HCT116 (cell line): ENCODE measurements at regions not wholly inside any gene's neighbourhood (a gene's known extent, or its start where the extent isn't known, plus 50 kb on each side); places are given as distances from the start of the nearest gene placed in this dataset.

Experiments used
- ATAC-seq: fragments of 200-7000 bp; cut with Tn5 transposase; 2 replicates; pipeline ENCODE4 v1.9.1; 2020; ENCODE audit warnings: mild to moderate bottlenecking, moderate library complexity
- BruUV-seq: library from RNA; stranded (reverse); fragments of 400-500 nt; replicated peaks from 2 replicates; lab custom pipeline; 2021; lab: Mats Ljungman, UMichigan
- CTCF ChIA-PET: fragments of 300-600 bp; sonication (Branson Sonifier 250); formaldehyde crosslinking; loops from one replicate; lab custom pipeline; 2021; ENCODE audit warnings: antibody characterized with exemption; lab: Charles Lee
- POLR2A ChIA-PET: fragments of 300-600, 350-600 bp; sonication (Branson Sonifier 250); formaldehyde crosslinking; loops from one replicate; lab custom pipeline; 2021; ENCODE audit warnings: antibody characterized with exemption; lab: Charles Lee
- RAD21 ChIA-PET, 2 experiments: fragments of 300-600 bp; sonication (Branson Sonifier 250); formaldehyde crosslinking; loops; one replicate each; lab custom pipeline; 2023; ENCODE audit warnings: low total read pairs in 2 of 2; ENCODE audit not compliant: uncharacterized antibody in 2 of 2, unreplicated experiment in 2 of 2, low non-redundant PET in 1 of 2; lab: Charles Lee
- DNase-seq: peaks from one replicate; pipeline ENCODE4 v3.0.0-alpha.2; 2010; ENCODE audit warnings: low read depth, low spot score
- H2AFZ ChIP-seq: fragments of 200-600 bp; shearing (Covaris generic), sonication (generic); 2 replicates; pipeline ENCODE4 v1.6.1; 2017; ENCODE audit warnings: low read depth, mixed run types, mixed read lengths, antibody characterized with exemption, low read length; ENCODE audit not compliant: poor library complexity, severe bottlenecking
- H3K27ac ChIP-seq: 2 replicates; pipeline ENCODE4 v1.5.1; 2012; ENCODE audit warnings: low read depth, low read length
- H3K27me3 ChIP-seq: fragments of 200-600 bp; sonication (generic); 2 replicates; pipeline ENCODE4 v1.6.1; 2016; ENCODE audit warnings: mixed run types, low read length, mixed read lengths; ENCODE audit not compliant: insufficient read depth
- H3K36me3 ChIP-seq, 2 experiments: fragments of 200-500 bp in 1 of 2; fragments of 200-600 bp in 1 of 2; sonication (Bioruptor generic) in 1 of 2; sonication (generic) in 1 of 2; 2 replicates each; pipeline versions ENCODE4 v1.5.1 to v1.6.1; 2014 to 2016; ENCODE audit warnings: low read length in 2 of 2, inconsistent platforms in 1 of 2, mixed read lengths in 1 of 2, mixed run types in 1 of 2; ENCODE audit not compliant: insufficient read depth in 2 of 2, control insufficient read depth in 1 of 2
- H3K4me1 ChIP-seq, 2 experiments: fragments of 200-600 bp in 1 of 2; sonication (generic) in 1 of 2; 2 replicates each; pipeline versions ENCODE4 v1.5.1 to v1.6.1; 2012 to 2017; ENCODE audit warnings: low read length in 2 of 2, inconsistent platforms in 1 of 2, mild to moderate bottlenecking in 1 of 2, mixed read lengths in 1 of 2, mixed run types in 1 of 2, moderate library complexity in 1 of 2; ENCODE audit not compliant: insufficient read depth in 2 of 2, control insufficient read depth in 1 of 2
- H3K4me2 ChIP-seq: fragments of 200-600 bp; sonication (generic); 2 replicates; pipeline ENCODE4 v1.6.1; 2017; ENCODE audit warnings: mixed run types, low read length, mixed read lengths
- H3K4me3 ChIP-seq, 2 experiments: fragments of 200-600 bp in 1 of 2; sonication (generic) in 1 of 2; replicated peaks in 1 of 2; 2 replicates each; pipeline ENCODE4 v1.5.1; 2011 to 2016; ENCODE audit warnings: low read length in 2 of 2, control low read depth in 1 of 2, low read depth in 1 of 2, mild to moderate bottlenecking in 1 of 2, mixed read lengths in 1 of 2, mixed run types in 1 of 2
- H3K79me2 ChIP-seq: fragments of 200-600 bp; sonication (generic); 2 replicates; pipeline ENCODE4 v1.6.1; 2017; ENCODE audit warnings: mild to moderate bottlenecking, mixed run types, low read length, moderate library complexity, mixed read lengths; ENCODE audit not compliant: insufficient read depth
- H3K9ac ChIP-seq: fragments of 200-600 bp; sonication (generic); 2 replicates; pipeline ENCODE4 v1.6.1; 2016; ENCODE audit warnings: low read length, mixed read lengths
- H3K9me2 ChIP-seq: fragments of 200-600 bp; sonication (generic), shearing (Covaris generic); 2 replicates; pipeline ENCODE4 v1.6.1; 2017; ENCODE audit warnings: mixed run types, mild to moderate bottlenecking, moderate library complexity; ENCODE audit not compliant: insufficient read depth
- H3K9me3 ChIP-seq, 2 experiments: fragments of 200-500 bp in 1 of 2; fragments of 200-600 bp in 1 of 2; sonication (Bioruptor generic) in 1 of 2; sonication (generic) in 1 of 2; 2 replicates each; pipeline ENCODE4 v1.6.1; 2014 to 2017; ENCODE audit warnings: low read length in 2 of 2, mixed read lengths in 2 of 2, inconsistent platforms in 1 of 2, low read depth in 1 of 2, mild to moderate bottlenecking in 1 of 2, mixed run types in 1 of 2, moderate library complexity in 1 of 2; ENCODE audit not compliant: control insufficient read depth in 1 of 2, insufficient read depth in 1 of 2
- H4K20me1 ChIP-seq: fragments of 200-600 bp; sonication (generic), shearing (Covaris generic); 2 replicates; pipeline ENCODE4 v1.6.1; 2017; ENCODE audit warnings: mixed run types, mild to moderate bottlenecking, moderate library complexity; ENCODE audit not compliant: insufficient read depth
- ATF3 ChIP-seq: IDR thresholded peaks from 2 replicates; pipeline ENCODE4 v1.6.1; 2012
- CBX3 ChIP-seq: IDR thresholded peaks from 2 replicates; pipeline ENCODE4 v1.6.1; 2012; ENCODE audit warnings: low read depth
- CTCF ChIP-seq, 3 experiments: fragments of 200-600 bp in 1 of 3; sonication (generic) in 1 of 3; IDR thresholded peaks in 2 of 3; conservative IDR thresholded peaks in 1 of 3; 2 replicates each; pipeline ENCODE4 v1.5.1; 2012 to 2017; ENCODE audit warnings: low read depth in 2 of 3, low read length in 2 of 3, antibody characterized with exemption in 1 of 3, borderline replicate concordance in 1 of 3, control low read depth in 1 of 3, mild to moderate bottlenecking in 1 of 3, mixed read lengths in 1 of 3, mixed run types in 1 of 3, moderate library complexity in 1 of 3; ENCODE audit not compliant: insufficient read depth in 1 of 3
- EGR1 ChIP-seq: IDR thresholded peaks from 2 replicates; pipeline ENCODE4 v1.6.1; 2012; ENCODE audit warnings: low read depth
- EZH2 ChIP-seq: fragments of 200-600 bp; sonication (generic); IDR thresholded peaks from 2 replicates; pipeline ENCODE4 v1.6.1; 2017; ENCODE audit warnings: antibody characterized with exemption, mixed run types
- EZH2phosphoT487 ChIP-seq: fragments of 200-600 bp; IDR thresholded peaks from 2 replicates; pipeline ENCODE4 v1.6.1; 2018; ENCODE audit warnings: antibody characterized with exemption, borderline replicate concordance
- FOSL1 ChIP-seq: IDR thresholded peaks from 2 replicates; pipeline ENCODE4 v1.6.1; 2012; ENCODE audit warnings: low read depth
- JUND ChIP-seq: IDR thresholded peaks from 2 replicates; pipeline ENCODE4 v1.6.1; 2012
- MAX ChIP-seq: IDR thresholded peaks from 2 replicates; pipeline ENCODE4 v1.6.1; 2012
- POLR2AphosphoS5 ChIP-seq: IDR thresholded peaks from 2 replicates; pipeline ENCODE4 v1.6.1; 2011; ENCODE audit warnings: mild to moderate bottlenecking, low read depth, low read length, moderate library complexity
- RAD21 ChIP-seq: IDR thresholded peaks from 2 replicates; pipeline ENCODE4 v1.6.1; 2012; ENCODE audit warnings: low read depth, mild to moderate bottlenecking
- REST ChIP-seq: IDR thresholded peaks from 2 replicates; pipeline ENCODE4 v1.6.1; 2012; ENCODE audit warnings: low read depth
- SP1 ChIP-seq: IDR thresholded peaks from 2 replicates; pipeline ENCODE4 v1.6.1; 2012; ENCODE audit warnings: low read depth
- TCF7L2 ChIP-seq: IDR thresholded peaks from 2 replicates; pipeline ENCODE4 v1.7.0; 2011; ENCODE audit warnings: borderline replicate concordance, inconsistent platforms; ENCODE audit not compliant: insufficient read depth, insufficient read length; ENCODE audit errors: extremely low read depth
- ZFX ChIP-seq: fragments of 450-650 bp; IDR thresholded peaks from 2 replicates; pipeline ENCODE4 v1.6.1; 2017
- intact Hi-C: fragments of 100-400 bp; cut with micrococcal nuclease; formaldehyde crosslinking; loops from 2 replicates; pipeline ENCODE4 v1.10.0; 2022

- POLR2A ChIA-PET: no interaction called here
- Histone ChIP-seq H4K20me1 (no peaks in the 10 kb centered on the region), H3K9ac (no peak overlapping the region), H3K27me3 (no peaks in the 10 kb centered on the region), H3K4me3 (no peak overlapping the region), H3K27ac (no peak overlapping the region), H3K36me3 (no peaks in the 10 kb centered on the region), H3K79me2 (no peaks in the 10 kb centered on the region), H3K9me3 (no peaks in the 10 kb centered on the region), H3K4me2 (no peak overlapping the region), H2AFZ (no peak overlapping the region), H3K4me1 (no peaks in the 10 kb centered on the region), H3K9me2 (no peaks in the 10 kb centered on the region)
- BruUV-seq: no TSS peak
- RAD21 ChIA-PET: no interaction called here
- TF ChIP-seq EZH2phosphoT487: no peak
- TF ChIP-seq JUND: no peak
- no peak for TF ChIP-seq EGR1
- TF ChIP-seq ATF3: no peak
- TF ChIP-seq TCF7L2: no peak
- CTCF ChIA-PET: no interaction called here
- intact Hi-C loops: no loop called here
- ATAC-seq: 0 out of 2 replicates have a peak, but pooled peaks have one; percentile 42
- DNase-seq: no peak
Measured at GRCh38 chr1:69157046-69157756, 410.5 kb upstream of the LRRC7 start.

- no peaks in the 10 kb centered on the region for H3K27me3 ChIP-seq
- H3K36me3 ChIP-seq: no peaks in the 10 kb centered on the region
- intact Hi-C loops: no loop called here
- ChIA-PET CTCF (no interaction called here), RAD21 (no interaction called here), POLR2A (no interaction called here)
- DNase-seq: no peak
- no peak overlapping the region for H2AFZ ChIP-seq
- ATAC-seq: no peak
- H3K9me3 ChIP-seq: no peaks in the 10 kb centered on the region
- no TSS peak for BruUV-seq
- H3K4me1 ChIP-seq: no peaks in the 10 kb centered on the region
- no peak overlapping the region for H3K4me3 ChIP-seq
- H3K4me2 ChIP-seq: no peak overlapping the region
- no peaks in the 10 kb centered on the region for H3K9me2 ChIP-seq
- H3K27ac ChIP-seq: no peak overlapping the region
- no peaks in the 10 kb centered on the region for H3K79me2 ChIP-seq
- no peaks in the 10 kb centered on the region for H4K20me1 ChIP-seq
- no peak overlapping the region for H3K9ac ChIP-seq
- TF ChIP-seq ZFX: no peak
- no peak for TF ChIP-seq SP1
- no peak for TF ChIP-seq REST
- TF ChIP-seq CTCF (IDR thresholded peaks at IDR 0.05 in 2 of 3, conservative IDR thresholded peaks at IDR 0.05 in 1 of 3; ENCODE audit: borderline replicate concordance in 1 of 3, insufficient read depth in 1 of 3, low read depth in 2 of 3, low read length in 2 of 3): no peak
- TF ChIP-seq JUND: no peak
- no peak for TF ChIP-seq MAX
- no peak for TF ChIP-seq POLR2AphosphoS5
- TF ChIP-seq FOSL1: no peak
- TF ChIP-seq RAD21: no peak
- TF ChIP-seq EZH2: no peak
- TF ChIP-seq EZH2phosphoT487: no peak
- TF ChIP-seq CBX3: no peak
- no peak for TF ChIP-seq EGR1
Measured at GRCh38 chr1:69163241-69163640, 404.5 kb upstream of the LRRC7 start.
